SJCRH30 (cell line): ENCODE measurements at regions not wholly inside any gene's neighbourhood (a gene's known extent, or its start where the extent isn't known, plus 50 kb on each side); places are given as distances from the start of the nearest gene placed in this dataset.

Experiments
- DNase-seq, 2 experiments: peaks; one replicate each; pipeline ENCODE4 v3.0.0-alpha.2; 2015 to 2020
- H3K27ac ChIP-seq: fragments of 250-450 bp; sonication (Bioruptor Pico); 2 replicates; pipeline ENCODE4 v1.5.1; 2020; ENCODE audit warnings: mild to moderate bottlenecking, moderate library complexity
- H3K27me3 ChIP-seq: fragments of 250-450 bp; sonication (Bioruptor Pico); 2 replicates; pipeline ENCODE4 v1.5.1; 2020; ENCODE audit warnings: mild to moderate bottlenecking, moderate library complexity
- H3K36me3 ChIP-seq: fragments of 250-450 bp; sonication (Bioruptor Pico); 2 replicates; pipeline ENCODE4 v1.5.1; 2020; ENCODE audit warnings: mild to moderate bottlenecking, moderate library complexity
- H3K4me1 ChIP-seq: fragments of 250-450 bp; sonication (Bioruptor Pico); 2 replicates; pipeline ENCODE4 v1.5.1; 2020; ENCODE audit warnings: mild to moderate bottlenecking, moderate library complexity
- H3K4me3 ChIP-seq: fragments of 250-450 bp; sonication (Bioruptor Pico); 2 replicates; pipeline ENCODE4 v1.5.1; 2020; ENCODE audit warnings: mild to moderate bottlenecking, moderate library complexity
- H3K9me3 ChIP-seq: fragments of 250-450 bp; sonication (Bioruptor Pico); replicated peaks from 2 replicates; pipeline ENCODE4 v1.5.1; 2020; ENCODE audit warnings: mild to moderate bottlenecking, moderate library complexity

DNA sequence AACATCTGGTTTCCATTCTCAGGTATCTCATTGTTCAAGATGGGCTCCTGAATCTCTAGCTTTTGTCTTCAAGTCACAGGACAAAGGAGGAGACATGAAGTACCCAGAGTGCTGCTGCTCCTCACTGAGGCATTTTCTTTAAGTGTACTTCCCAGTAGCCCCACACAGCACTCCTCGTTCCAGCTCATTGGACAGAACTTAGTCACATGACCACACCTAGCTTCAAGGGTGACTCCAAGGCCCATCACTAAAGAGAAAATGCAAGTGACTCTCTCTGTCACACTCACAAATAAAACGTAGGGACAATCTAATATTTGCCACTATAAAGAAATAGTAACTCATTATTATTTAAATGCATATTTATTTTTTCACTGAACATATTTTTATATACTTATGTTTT lies 58.3 kb upstream of the NEUROD6 start:
- no peak for DNase-seq
- H3K27me3 ChIP-seq: peaks cover 5% of the 10 kb centered on the region; the same call in 1 of the 2 replicates
- H3K9me3 ChIP-seq: no peaks in the 10 kb centered on the region
- H3K36me3 ChIP-seq: no peaks in the 10 kb centered on the region
- no peak overlapping the region for H3K4me3 ChIP-seq
- H3K4me1 ChIP-seq: no peaks in the 10 kb centered on the region
- no peak overlapping the region for H3K27ac ChIP-seq

DNA sequence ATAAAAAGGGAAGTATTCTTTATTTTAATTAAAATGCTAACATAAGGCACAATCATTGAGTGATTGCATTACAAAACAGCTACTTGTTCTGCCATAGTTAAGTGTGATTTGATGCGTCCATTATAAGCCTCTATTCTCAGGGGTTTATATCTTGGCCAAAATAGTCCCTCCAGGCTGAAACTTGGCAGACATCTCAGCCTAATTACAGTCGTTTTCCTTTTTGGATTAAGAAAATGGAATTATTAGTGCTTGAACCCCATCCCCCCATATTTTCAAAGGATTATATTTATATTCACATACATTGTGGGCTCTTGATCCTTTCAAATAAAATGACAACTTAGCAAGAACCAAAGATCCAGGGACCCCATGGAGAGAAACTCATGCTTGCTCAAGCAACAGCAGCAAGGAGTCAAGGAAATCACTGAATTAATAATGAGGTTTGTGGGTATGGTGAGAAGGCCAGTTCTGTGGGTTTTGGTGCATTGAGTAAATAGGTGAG lies 66.7 kb upstream of the NEUROD6 start:
- Histone ChIP-seq H3K27ac (no peak overlapping the region), H3K27me3 (peaks cover 4% of the 10 kb centered on the region; the same call in 1 of the 2 replicates), H3K9me3 (no peaks in the 10 kb centered on the region), H3K4me1 (no peaks in the 10 kb centered on the region), H3K4me3 (no peak overlapping the region), H3K36me3 (no peaks in the 10 kb centered on the region)
- no peak for DNase-seq

DNA sequence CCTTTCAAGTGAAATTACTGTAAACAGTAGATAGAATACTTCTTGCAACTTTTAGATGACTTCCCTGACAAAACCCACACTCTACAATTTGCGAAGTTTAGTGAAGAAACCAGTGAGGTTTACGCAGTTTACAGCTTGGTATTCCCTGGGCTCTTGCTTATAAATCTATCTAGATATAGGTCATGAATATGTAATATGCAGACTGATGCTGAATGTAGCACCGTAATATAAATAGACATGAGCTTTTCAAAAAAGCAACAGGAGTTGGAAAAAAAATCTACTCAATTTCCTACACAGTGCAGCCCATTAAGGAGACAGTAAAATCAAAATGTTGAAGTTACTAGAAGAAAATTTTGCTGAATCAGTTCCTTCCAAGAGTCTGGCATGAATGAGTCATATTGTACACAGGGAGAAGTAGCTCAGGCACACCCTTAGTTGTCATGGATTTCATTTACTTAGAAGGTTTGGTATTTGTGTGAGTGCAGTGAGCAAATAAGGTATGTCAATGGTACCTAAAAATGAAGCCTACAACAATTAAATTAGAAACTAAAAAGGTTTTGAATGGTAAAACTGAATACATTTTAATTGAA lies 67.7 kb upstream of the NEUROD6 start:
- H3K36me3 ChIP-seq: no peaks in the 10 kb centered on the region
- H3K27me3 ChIP-seq: peaks cover 4% of the 10 kb centered on the region; the same call in 1 of the 2 replicates
- no peaks in the 10 kb centered on the region for H3K9me3 ChIP-seq
- H3K27ac ChIP-seq: no peak overlapping the region
- no peak for DNase-seq
- no peak overlapping the region for H3K4me3 ChIP-seq
- H3K4me1 ChIP-seq: no peaks in the 10 kb centered on the region

DNA sequence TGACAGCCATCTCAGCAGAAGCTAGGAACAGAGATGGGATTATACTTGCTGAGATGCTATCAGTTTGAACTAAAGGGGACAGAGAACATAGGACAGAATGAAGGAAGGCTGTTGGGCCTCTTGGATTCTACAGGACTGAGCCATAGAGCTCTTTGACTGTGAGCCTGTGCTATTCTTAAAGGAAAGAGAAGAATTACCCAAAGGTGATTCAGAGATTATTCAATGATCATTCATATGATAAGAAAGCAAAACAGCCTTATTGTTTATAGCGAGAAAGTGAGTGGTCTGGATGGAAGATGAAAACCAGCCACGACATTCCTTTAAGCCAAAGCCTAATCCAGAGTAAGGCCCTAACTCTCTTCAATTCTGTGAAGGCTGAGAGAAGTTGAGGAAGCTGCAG lies 69.7 kb upstream of the NEUROD6 start:
- H3K4me3 ChIP-seq: no peak overlapping the region
- H3K4me1 ChIP-seq: no peaks in the 10 kb centered on the region
- H3K27me3 ChIP-seq: peaks cover 4% of the 10 kb centered on the region; the same call in 1 of the 2 replicates
- no peak overlapping the region for H3K27ac ChIP-seq
- H3K36me3 ChIP-seq: no peaks in the 10 kb centered on the region
- DNase-seq: no peak
- H3K9me3 ChIP-seq: no peaks in the 10 kb centered on the region

DNA sequence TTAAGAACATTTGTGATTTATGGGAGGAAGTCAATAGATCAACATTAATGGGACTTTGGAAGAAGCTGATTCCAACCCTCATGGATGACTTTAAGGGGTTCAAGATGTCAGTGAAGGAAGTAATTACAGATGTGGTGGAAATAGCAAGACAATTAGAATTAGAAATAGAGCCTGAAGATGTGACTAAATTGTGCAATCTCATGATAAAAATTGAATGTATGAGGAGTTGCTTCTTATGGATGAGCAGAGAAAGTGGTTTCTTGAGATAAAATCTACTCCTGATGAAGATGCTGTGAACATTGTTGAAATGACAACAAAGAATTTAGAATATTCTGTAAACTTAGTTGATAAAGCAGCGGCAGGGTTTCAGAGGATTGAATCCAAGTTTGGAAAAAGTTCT lies 70.9 kb upstream of the NEUROD6 start:
- Histone ChIP-seq H3K4me1 (no peaks in the 10 kb centered on the region), H3K27ac (no peak overlapping the region), H3K27me3 (peaks cover 15% of the 10 kb centered on the region; the same call in 1 of the 2 replicates), H3K4me3 (no peak overlapping the region), H3K36me3 (no peaks in the 10 kb centered on the region), H3K9me3 (no peaks in the 10 kb centered on the region)
- no peak for DNase-seq

DNA sequence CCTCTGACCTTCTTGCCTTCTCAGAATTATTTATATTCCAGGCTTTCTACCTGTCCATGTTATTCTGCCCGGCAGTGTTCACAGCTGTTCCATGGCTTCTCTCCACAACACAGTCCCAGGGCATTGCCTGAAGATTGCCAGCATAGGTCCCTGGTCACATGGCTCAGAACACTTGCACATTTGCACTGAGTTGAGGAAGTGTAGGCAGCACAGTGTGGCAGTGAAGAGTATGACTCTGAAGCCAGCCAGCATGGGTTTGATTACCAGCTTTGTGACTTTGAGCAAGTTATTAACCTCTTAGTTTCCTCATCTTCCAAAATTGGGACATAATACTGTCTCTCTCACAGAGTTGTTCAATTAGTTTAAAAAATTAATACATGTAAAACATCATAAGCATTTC lies 73.2 kb upstream of the NEUROD6 start:
- no peaks in the 10 kb centered on the region for H3K4me1 ChIP-seq
- H3K27me3 ChIP-seq: peaks cover 19% of the 10 kb centered on the region; the same call in 1 of the 2 replicates
- no peak overlapping the region for H3K27ac ChIP-seq
- H3K4me3 ChIP-seq: no peak overlapping the region
- no peak for DNase-seq
- no peaks in the 10 kb centered on the region for H3K9me3 ChIP-seq
- H3K36me3 ChIP-seq: no peaks in the 10 kb centered on the region

DNA sequence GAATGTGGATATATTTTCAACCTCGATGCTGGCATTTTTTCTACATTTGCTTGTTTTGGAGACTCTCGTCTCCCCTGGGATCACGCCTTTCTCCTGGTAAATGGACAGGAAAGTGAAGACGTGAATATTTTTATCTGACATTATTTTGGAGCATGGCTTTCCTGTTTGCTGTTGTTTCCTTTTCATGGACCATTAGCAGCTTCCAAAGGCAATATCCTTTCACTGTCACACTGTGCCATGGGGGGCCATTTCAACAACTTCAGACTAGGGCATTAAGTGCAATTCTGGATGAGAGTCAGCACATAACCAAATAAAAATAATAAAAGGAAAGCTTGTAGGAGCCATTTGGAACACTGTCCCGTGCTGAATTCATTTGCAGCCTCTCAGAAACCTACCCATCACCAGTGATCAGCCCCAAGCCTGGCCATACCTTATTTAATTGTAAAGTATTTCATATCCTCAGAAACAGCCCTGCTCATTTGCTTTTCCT lies 75.9 kb upstream of the NEUROD6 start:
- DNase-seq: no peak
- Histone ChIP-seq H3K36me3 (no peaks in the 10 kb centered on the region), H3K4me3 (no peak overlapping the region), H3K4me1 (no peaks in the 10 kb centered on the region), H3K27me3 (peaks cover 18% of the 10 kb centered on the region; the same call in 1 of the 2 replicates), H3K9me3 (no peaks in the 10 kb centered on the region), H3K27ac (no peak overlapping the region)

DNA sequence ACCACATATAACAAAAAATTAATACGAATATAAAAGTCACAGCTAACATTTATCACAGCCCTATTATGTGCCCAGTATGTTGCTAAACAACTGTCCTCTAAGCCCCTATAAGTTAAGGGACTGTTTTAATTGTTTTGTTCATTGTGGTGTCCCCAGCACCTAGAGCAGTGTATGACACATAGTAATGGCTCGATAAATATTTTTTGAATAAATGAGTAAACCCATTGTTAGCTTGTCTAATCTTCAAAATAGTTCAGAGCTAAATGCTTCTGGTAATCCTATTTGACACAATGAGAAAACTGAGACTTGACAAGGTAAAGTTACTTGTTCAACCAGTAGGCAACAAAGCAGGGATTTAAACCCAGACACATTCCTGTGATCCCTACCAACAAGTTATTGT lies 78.4 kb upstream of the NEUROD6 start:
- no peaks in the 10 kb centered on the region for H3K4me1 ChIP-seq
- H3K4me3 ChIP-seq: no peak overlapping the region
- DNase-seq: no peak
- no peak overlapping the region for H3K27ac ChIP-seq
- peaks cover 25% of the 10 kb centered on the region; the same call in 1 of the 2 replicates for H3K27me3 ChIP-seq
- H3K9me3 ChIP-seq: no peaks in the 10 kb centered on the region
- no peaks in the 10 kb centered on the region for H3K36me3 ChIP-seq

DNA sequence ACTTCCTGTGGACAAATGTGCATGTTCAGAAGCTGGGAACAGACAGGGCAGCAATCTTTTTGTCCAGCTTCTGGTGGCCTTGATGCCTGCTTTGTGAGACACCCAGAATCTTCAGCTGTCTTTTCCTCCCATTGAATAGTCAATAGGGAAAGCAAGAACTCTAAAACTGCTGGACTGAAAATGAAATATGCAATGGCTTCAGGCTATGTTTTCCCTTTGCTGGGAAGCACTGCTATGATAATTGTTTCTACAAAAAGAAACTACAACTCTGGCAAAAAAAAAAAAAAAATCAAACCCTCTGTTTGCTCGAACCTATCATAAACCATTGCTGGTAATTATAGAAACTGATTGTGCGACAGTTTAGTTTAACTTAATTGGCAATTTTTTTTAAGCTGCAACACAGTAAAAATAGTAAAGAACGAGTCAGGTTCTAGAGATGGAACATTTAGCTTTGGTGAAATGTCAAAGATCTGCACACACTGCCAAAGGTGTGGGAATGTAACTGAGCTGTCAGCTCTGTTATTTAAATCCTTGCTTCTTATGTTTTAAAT lies 79.1 kb upstream of the NEUROD6 start:
- Histone ChIP-seq H3K9me3 (no peaks in the 10 kb centered on the region), H3K27me3 (peaks cover 25% of the 10 kb centered on the region; the same call in 1 of the 2 replicates), H3K36me3 (no peaks in the 10 kb centered on the region), H3K4me1 (no peaks in the 10 kb centered on the region), H3K27ac (no peak overlapping the region), H3K4me3 (no peak overlapping the region)
- DNase-seq: no peak

DNA sequence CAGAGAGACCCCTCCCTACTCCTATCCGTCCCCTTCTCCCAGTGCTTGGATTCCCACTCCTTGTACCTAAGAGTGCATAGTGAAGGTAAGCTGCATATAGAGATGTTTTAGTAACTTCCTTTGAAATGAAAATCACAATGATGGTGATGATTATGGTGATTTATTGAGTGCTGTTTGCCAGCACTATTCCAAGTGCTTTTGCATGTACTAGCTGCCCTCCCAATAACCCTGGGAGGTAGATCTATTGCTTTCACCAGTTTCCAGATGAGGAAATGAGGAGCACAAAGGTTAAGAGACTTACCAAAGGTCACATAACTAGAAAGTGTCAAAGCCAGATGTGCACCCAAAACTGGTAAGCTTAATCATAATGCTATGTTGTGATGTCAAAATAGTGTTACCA lies 80.4 kb upstream of the NEUROD6 start:
- Histone ChIP-seq H3K27ac (no peak overlapping the region), H3K9me3 (no peaks in the 10 kb centered on the region), H3K27me3 (peaks cover 18% of the 10 kb centered on the region; the same call in 1 of the 2 replicates), H3K4me3 (no peak overlapping the region), H3K36me3 (no peaks in the 10 kb centered on the region), H3K4me1 (no peaks in the 10 kb centered on the region)
- no peak for DNase-seq

DNA sequence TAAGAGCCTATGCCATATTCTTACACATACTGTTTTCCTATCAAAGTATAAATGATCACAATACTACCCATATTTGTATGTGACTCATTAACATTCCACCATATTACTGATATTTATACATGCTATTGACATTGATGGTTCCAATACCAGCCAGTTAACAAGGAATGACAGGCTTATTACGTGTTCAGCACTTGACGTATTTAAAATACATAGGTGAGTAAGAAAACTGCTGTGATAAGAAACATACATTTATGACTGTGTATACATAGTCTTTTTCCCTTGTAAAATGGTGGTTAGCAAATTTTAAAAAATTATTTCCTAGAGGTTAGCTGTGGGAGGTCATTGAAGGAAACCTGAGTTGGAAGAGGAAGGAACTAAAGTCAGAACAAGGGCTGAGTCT lies 81.1 kb upstream of the NEUROD6 start:
- peaks cover 11% of the 10 kb centered on the region; the same call in 1 of the 2 replicates for H3K27me3 ChIP-seq
- no peak overlapping the region for H3K27ac ChIP-seq
- no peak for DNase-seq
- no peak overlapping the region for H3K4me3 ChIP-seq
- no peaks in the 10 kb centered on the region for H3K4me1 ChIP-seq
- no peaks in the 10 kb centered on the region for H3K9me3 ChIP-seq
- H3K36me3 ChIP-seq: no peaks in the 10 kb centered on the region

DNA sequence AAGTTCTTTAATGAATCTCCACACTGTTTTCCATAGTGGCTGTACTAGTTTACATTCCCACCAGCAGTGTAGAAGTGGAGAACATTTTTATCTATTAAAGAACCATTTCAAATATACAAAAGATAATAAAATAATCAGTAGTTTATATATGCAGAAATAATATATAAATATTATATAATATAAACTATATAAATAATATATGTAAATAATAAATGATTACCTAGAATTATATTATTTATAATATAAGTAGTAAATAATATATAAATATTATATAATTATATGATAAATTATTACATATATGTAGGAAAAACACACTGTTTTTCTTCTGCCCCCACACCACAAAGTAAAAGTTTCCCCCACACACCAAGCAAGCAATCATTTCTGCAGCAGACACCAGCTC lies 83.5 kb upstream of the NEUROD6 start:
- Histone ChIP-seq H3K27me3 (peaks cover 7% of the 10 kb centered on the region; the same call in 1 of the 2 replicates), H3K4me1 (no peaks in the 10 kb centered on the region), H3K36me3 (no peaks in the 10 kb centered on the region), H3K4me3 (no peak overlapping the region), H3K9me3 (no peaks in the 10 kb centered on the region), H3K27ac (no peak overlapping the region)
- no peak for DNase-seq

DNA sequence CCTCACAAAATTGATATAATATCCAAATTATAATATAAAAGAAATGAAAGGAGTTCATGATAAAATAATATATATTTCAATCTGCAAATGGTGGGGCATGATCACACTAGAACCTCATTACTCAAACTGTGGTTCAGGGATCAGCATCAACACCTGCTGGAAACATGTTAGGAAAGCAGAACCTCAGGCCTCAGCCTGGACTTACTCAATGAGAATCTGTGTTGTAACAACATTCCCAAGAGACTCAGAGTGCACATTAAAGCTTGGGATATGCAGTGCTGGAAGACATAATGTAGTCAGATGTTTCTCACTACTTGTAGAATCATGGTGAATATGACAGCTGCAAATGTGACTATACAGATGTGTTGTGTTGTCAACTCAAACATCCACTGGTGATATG lies 81.7 kb upstream of the ITPRID1 start:
- no peak for DNase-seq
- H3K4me3 ChIP-seq: no peak overlapping the region
- no peaks in the 10 kb centered on the region for H3K4me1 ChIP-seq
- no peaks in the 10 kb centered on the region for H3K9me3 ChIP-seq
- H3K27ac ChIP-seq: no peak overlapping the region
- peaks cover 8% of the 10 kb centered on the region; the same call in 1 of the 2 replicates for H3K27me3 ChIP-seq
- H3K36me3 ChIP-seq: no peaks in the 10 kb centered on the region

DNA sequence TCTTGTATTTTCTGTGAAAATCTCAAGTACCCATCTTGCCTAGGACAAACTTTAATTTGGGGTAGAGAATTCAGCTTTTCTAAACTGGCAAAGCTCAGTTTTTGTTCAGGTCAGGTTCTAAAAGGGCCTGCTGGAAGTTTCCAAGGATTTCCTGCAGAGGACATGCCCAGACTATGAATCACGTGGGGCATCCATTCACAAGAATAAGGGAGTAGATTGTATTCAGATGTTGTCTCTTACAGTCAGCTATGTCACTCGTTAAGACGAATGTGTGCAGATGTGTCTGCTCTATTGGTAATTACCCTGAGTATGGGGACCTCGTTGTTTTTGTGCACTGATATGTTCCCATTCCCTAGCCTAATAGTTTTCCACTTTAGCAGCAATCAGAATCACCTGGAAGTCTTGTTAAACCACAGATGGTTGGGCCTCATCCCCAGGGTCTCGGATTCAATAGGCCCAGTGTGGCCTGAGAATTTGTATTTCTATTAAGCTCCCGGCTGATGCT lies 81.0 kb upstream of the ITPRID1 start:
- Histone ChIP-seq H3K4me3 (no peak overlapping the region), H3K27me3 (peaks cover 8% of the 10 kb centered on the region; the same call in 1 of the 2 replicates), H3K4me1 (no peaks in the 10 kb centered on the region), H3K27ac (no peak overlapping the region), H3K36me3 (no peaks in the 10 kb centered on the region), H3K9me3 (no peaks in the 10 kb centered on the region)
- no peak for DNase-seq

DNA sequence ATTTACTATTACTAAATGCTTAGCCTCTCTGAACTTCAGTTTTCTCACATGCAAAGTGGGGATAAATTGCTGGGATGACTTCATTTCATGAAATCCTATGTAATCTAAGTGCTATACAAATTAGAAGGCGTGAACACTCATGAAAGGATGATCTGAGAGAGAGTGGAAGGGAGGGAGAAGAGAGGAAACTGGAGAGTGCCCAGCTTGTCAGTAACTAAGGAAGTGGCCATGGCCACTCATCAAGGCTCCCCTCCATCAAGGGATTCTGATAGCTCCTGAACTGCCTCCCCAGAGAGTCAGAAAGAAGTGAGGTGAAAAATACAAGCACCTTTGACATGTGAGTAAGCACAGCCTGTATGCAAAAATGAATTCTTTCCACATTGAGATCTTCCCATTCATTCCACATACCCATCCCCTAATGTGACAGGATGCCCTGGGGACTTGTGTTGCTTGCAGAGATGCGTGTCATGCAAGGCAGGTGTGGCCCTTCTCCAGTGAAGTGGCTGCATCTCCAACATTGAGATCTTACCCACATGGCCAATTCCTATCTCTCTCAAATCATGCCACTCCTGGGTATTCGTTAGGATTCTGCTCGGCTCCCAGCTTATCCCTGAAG lies 76.5 kb upstream of the ITPRID1 start:
- Histone ChIP-seq H3K4me3 (no peak overlapping the region), H3K27me3 (no peaks in the 10 kb centered on the region; the same call in 1 of the 2 replicates), H3K36me3 (no peaks in the 10 kb centered on the region)

More for the DNA sequence above, 76.5 kb upstream of the ITPRID1 start:
- DNase-seq: no peak
- H3K27ac ChIP-seq: no peak overlapping the region
- H3K4me1 ChIP-seq: no peaks in the 10 kb centered on the region
- H3K9me3 ChIP-seq: no peaks in the 10 kb centered on the region
